ENCODE measurements at regions not wholly inside any gene's neighbourhood (a gene's known extent, or its start where the extent isn't known, plus 50 kb on each side); places are given as distances from the start of the nearest gene placed in this dataset.
"Not testable (repeated sequence)": the region's sequence is repeated elsewhere in the genome, so short reads cannot be mapped to it uniquely, and the experiment has no call there.

GRCh38 chr15:30030345-30030744 lies 52.4 kb upstream of the GOLGA8J start:
- no peak for DNase-seq

GRCh38 chr15:30023798-30024295 lies 58.9 kb upstream of the GOLGA8J start:
- no peak for DNase-seq

- DNase-seq = no peak
These were observed 72.0 kb upstream of the GOLGA8J start for GRCh38 chr15:30010746-30011145.

- no peak for DNase-seq
These were observed 74.6 kb upstream of the GOLGA8J start for GRCh38 chr15:30008156-30008555.

GRCh38 chr15:30001602-30002001 lies 81.2 kb upstream of the GOLGA8J start:
- no peak for DNase-seq

- DNase-seq = no peak
These were observed 84.7 kb upstream of the GOLGA8J start for GRCh38 chr15:29998033-29998432.

GRCh38 chr15:29997499-29997898 lies 85.3 kb upstream of the GOLGA8J start:
- no peak for DNase-seq

- DNase-seq = no peak
These were observed 88.5 kb upstream of the GOLGA8J start for GRCh38 chr15:29994284-29994683.

GRCh38 chr15:29990954-29991353 lies 91.8 kb upstream of the GOLGA8J start:
- DNase-seq = no peak

GRCh38 chr15:29990035-29990434 lies 92.7 kb upstream of the GOLGA8J start:
- no peak for DNase-seq

GRCh38 chr15:29988701-29989100 lies 94.1 kb upstream of the GOLGA8J start:
- no peak for DNase-seq

GRCh38 chr15:29986946-29987345 lies 95.8 kb upstream of the GOLGA8J start:
- DNase-seq = no peak

GRCh38 chr15:29978411-29979382 lies 104.1 kb upstream of the GOLGA8J start:
- DNase-seq = no peak

- not testable (repeated sequence) for DNase-seq
These were observed 108.7 kb upstream of the GOLGA8J start for GRCh38 chr15:29974056-29974455.

GRCh38 chr15:29972051-29972450 lies 110.7 kb upstream of the GOLGA8J start:
- DNase-seq = no peak

- no peak for DNase-seq
These were observed 112.4 kb upstream of the GOLGA8J start for GRCh38 chr15:29970402-29970695.

GRCh38 chr15:29969562-29970401 lies 113.0 kb upstream of the GOLGA8J start:
- DNase-seq = no peak

- no peak for DNase-seq
These were observed 113.7 kb upstream of the GOLGA8J start for GRCh38 chr15:29968895-29969561.

GRCh38 chr15:29968099-29968894 lies 114.5 kb upstream of the GOLGA8J start:
- no peak for DNase-seq

GRCh38 chr15:29962407-29962806 lies 120.3 kb upstream of the GOLGA8J start:
- no peak for DNase-seq

- DNase-seq = no peak
These were observed 123.2 kb upstream of the GOLGA8J start for GRCh38 chr15:29959384-29960137.

GRCh38 chr15:29952225-29952624 lies 130.0 kb upstream of the TJP1 start:
- DNase-seq = no peak

All from stimulated activated CD8-positive, alpha-beta memory T cell treated with anti-CD3 and anti-CD28 coated beads, Interleukin-4, amount 100 ng/mL, for 48 hours (primary cell).